ENCODE measurements at regions not wholly inside any gene's neighbourhood (a gene's known extent, or its start where the extent isn't known, plus 50 kb on each side); places are given as distances from the start of the nearest gene placed in this dataset.
"Not testable (repeated sequence)": the region's sequence is repeated elsewhere in the genome, so short reads cannot be mapped to it uniquely, and the experiment has no call there.

GRCh38 chr1:243996223-243996622 lies 54.9 kb upstream of the ZBTB18 start:
- DNase-seq (ENCODE audit: low spot score) = no peak

- no peak for DNase-seq (ENCODE audit: low spot score)
Observed at GRCh38 chr1:243991650-243992049, 59.4 kb upstream of the ZBTB18 start.

- DNase-seq (ENCODE audit: low spot score) = no peak
Observed at GRCh38 chr1:243984788-243985187, 66.3 kb upstream of the ZBTB18 start.

GRCh38 chr1:243982447-243983018 lies 68.5 kb upstream of the ZBTB18 start:
- DNase-seq (ENCODE audit: low spot score) = no peak

GRCh38 chr1:243980471-243980870 lies 70.6 kb upstream of the ZBTB18 start:
- no peak for DNase-seq (ENCODE audit: low spot score)

GRCh38 chr1:243980071-243980470 lies 71.0 kb upstream of the ZBTB18 start:
- no peak for DNase-seq (ENCODE audit: low spot score)

- DNase-seq (ENCODE audit: low spot score) = no peak
Observed at GRCh38 chr1:243979396-243979795, 71.7 kb upstream of the ZBTB18 start.

- no peak for DNase-seq (ENCODE audit: low spot score)
Observed at GRCh38 chr1:243977094-243977493, 74.0 kb upstream of the ZBTB18 start.

GRCh38 chr1:243974451-243975292 lies 76.4 kb upstream of the ZBTB18 start:
- DNase-seq (ENCODE audit: low spot score) = no peak

- no peak for DNase-seq (ENCODE audit: low spot score)
Observed at GRCh38 chr1:243973169-243973568, 77.9 kb upstream of the ZBTB18 start.

- no peak for DNase-seq (ENCODE audit: low spot score)
Observed at GRCh38 chr1:243970077-243970476, 81.0 kb upstream of the ZBTB18 start.

- DNase-seq (ENCODE audit: low spot score) = no peak
Observed at GRCh38 chr1:243968413-243968812, 82.7 kb upstream of the ZBTB18 start.

GRCh38 chr1:243964915-243965314 lies 86.2 kb upstream of the ZBTB18 start:
- DNase-seq (ENCODE audit: low spot score) = no peak

GRCh38 chr1:243963571-243963970 lies 87.5 kb upstream of the ZBTB18 start:
- no peak for DNase-seq (ENCODE audit: low spot score)

- no peak for DNase-seq (ENCODE audit: low spot score)
Observed at GRCh38 chr1:243962541-243962940, 88.5 kb upstream of the ZBTB18 start.

GRCh38 chr1:243959998-243960397 lies 91.1 kb upstream of the ZBTB18 start:
- no peak for DNase-seq (ENCODE audit: low spot score)

- no peak for DNase-seq (ENCODE audit: low spot score)
Observed at GRCh38 chr1:243957141-243957540, 93.9 kb upstream of the ZBTB18 start.

GRCh38 chr1:243956450-243956849 lies 94.6 kb upstream of the ZBTB18 start:
- DNase-seq (ENCODE audit: low spot score) = no peak

GRCh38 chr1:243951207-243951606 lies 99.9 kb upstream of the ZBTB18 start:
- not testable (repeated sequence) for DNase-seq (ENCODE audit: low spot score)

GRCh38 chr1:243950166-243950565 lies 100.1 kb upstream of the AKT3 start:
- DNase-seq (ENCODE audit: low spot score) = no peak

GRCh38 chr1:243946946-243947345 lies 96.9 kb upstream of the AKT3 start:
- DNase-seq (ENCODE audit: low spot score) = peak; percentile 25

GRCh38 chr1:243946253-243946652 lies 96.2 kb upstream of the AKT3 start:
- DNase-seq (ENCODE audit: low spot score) = no peak

GRCh38 chr1:243945727-243946126 lies 95.7 kb upstream of the AKT3 start:
- DNase-seq (ENCODE audit: low spot score) = no peak
